CD4-positive, alpha-beta T cell treated with Interleukin-17A for 1 hour (primary cell): ENCODE measurements at regions not wholly inside any gene's neighbourhood (a gene's known extent, or its start where the extent isn't known, plus 50 kb on each side); places are given as distances from the start of the nearest gene placed in this dataset.
"Not testable (repeated sequence)": the region's sequence is repeated elsewhere in the genome, so short reads cannot be mapped to it uniquely, and the experiment has no call there.

Experiments used
- DNase-seq: peaks from one replicate; pipeline ENCODE4 v3.0.0-alpha.2; 2020

GRCh38 chr15:79492065-79492464, 59.9 kb downstream of the MINAR1 start:
- DNase-seq, result no peak

GRCh38 chr15:79494384-79494909, 62.3 kb downstream of the MINAR1 start:
- no peak for DNase-seq

- DNase-seq, result no peak
Measured at GRCh38 chr15:79494963-79495755, 63.0 kb downstream of the MINAR1 start.

- no peak for DNase-seq
Measured at GRCh38 chr15:79495775-79496174, 63.6 kb downstream of the MINAR1 start.

- no peak for DNase-seq
Measured at GRCh38 chr15:79496838-79497237, 64.7 kb downstream of the MINAR1 start.

GRCh38 chr15:79501086-79501485, 69.0 kb downstream of the MINAR1 start:
- no peak for DNase-seq

- no peak for DNase-seq
Measured at GRCh38 chr15:79505956-79506355, 73.8 kb downstream of the MINAR1 start.

- not testable (repeated sequence) for DNase-seq
Measured at GRCh38 chr15:79512844-79513243, 80.7 kb downstream of the MINAR1 start.

- no peak for DNase-seq
Measured at GRCh38 chr15:79513417-79513816, 81.3 kb downstream of the MINAR1 start.

- DNase-seq, result no peak
Measured at GRCh38 chr15:79513940-79514339, 81.8 kb downstream of the MINAR1 start.

GRCh38 chr15:79515300-79516027, 83.3 kb downstream of the MINAR1 start:
- no peak for DNase-seq

- DNase-seq, result no peak
Measured at GRCh38 chr15:79516155-79516554, 84.0 kb downstream of the MINAR1 start.

- DNase-seq, result no peak
Measured at GRCh38 chr15:79516646-79517045, 84.5 kb downstream of the MINAR1 start.

- no peak for DNase-seq
Measured at GRCh38 chr15:79519628-79520027, 87.5 kb downstream of the MINAR1 start.

- no peak for DNase-seq
Measured at GRCh38 chr15:79520654-79521053, 88.5 kb downstream of the MINAR1 start.

GRCh38 chr15:79522656-79523055, 90.5 kb downstream of the MINAR1 start:
- no peak for DNase-seq

- no peak for DNase-seq
Measured at GRCh38 chr15:79523266-79523665, 91.1 kb downstream of the MINAR1 start.

GRCh38 chr15:79524531-79524930, 92.4 kb downstream of the MINAR1 start:
- DNase-seq, result no peak

- DNase-seq, result no peak
Measured at GRCh38 chr15:79526376-79526775, 94.2 kb downstream of the MINAR1 start.

- DNase-seq, result no peak
Measured at GRCh38 chr15:79527821-79528220, 95.7 kb downstream of the MINAR1 start.

GRCh38 chr15:79529157-79529785, 97.1 kb downstream of the MINAR1 start:
- no peak for DNase-seq

GRCh38 chr15:79535536-79535935, 103.4 kb downstream of the MINAR1 start:
- no peak for DNase-seq

- DNase-seq, result no peak
Measured at GRCh38 chr15:79538527-79538926, 106.4 kb downstream of the MINAR1 start.

- DNase-seq, result no peak
Measured at GRCh38 chr15:79539401-79539800, 107.3 kb downstream of the MINAR1 start.
